ENCODE measurements at regions not wholly inside any gene's neighbourhood (a gene's known extent, or its start where the extent isn't known, plus 50 kb on each side); places are given as distances from the start of the nearest gene placed in this dataset.

GRCh38 chr7:119925581-119926289 lies 347.2 kb upstream of the KCND2 start:
- Histone ChIP-seq H3K4me3 (no peak overlapping the region), H3K9me3 (peaks cover 0 to 6% (median 0%) of the 10 kb centered on the region in 11 donors), H3K36me3 (no peaks in the 10 kb centered on the region), H3K27ac (no peak overlapping the region), H3K27me3 (no peaks in the 10 kb centered on the region), H3K4me1 (no peaks in the 10 kb centered on the region)
- intact Hi-C loops (cut with DNase I): no loop called here
- WGBS, 2 donors: 62 to 75% methylated on average over 5 of the region's 5 CpGs
- ATAC-seq (no peak), DNase-seq (no peak)
- TF ChIP-seq, protein P1, sequence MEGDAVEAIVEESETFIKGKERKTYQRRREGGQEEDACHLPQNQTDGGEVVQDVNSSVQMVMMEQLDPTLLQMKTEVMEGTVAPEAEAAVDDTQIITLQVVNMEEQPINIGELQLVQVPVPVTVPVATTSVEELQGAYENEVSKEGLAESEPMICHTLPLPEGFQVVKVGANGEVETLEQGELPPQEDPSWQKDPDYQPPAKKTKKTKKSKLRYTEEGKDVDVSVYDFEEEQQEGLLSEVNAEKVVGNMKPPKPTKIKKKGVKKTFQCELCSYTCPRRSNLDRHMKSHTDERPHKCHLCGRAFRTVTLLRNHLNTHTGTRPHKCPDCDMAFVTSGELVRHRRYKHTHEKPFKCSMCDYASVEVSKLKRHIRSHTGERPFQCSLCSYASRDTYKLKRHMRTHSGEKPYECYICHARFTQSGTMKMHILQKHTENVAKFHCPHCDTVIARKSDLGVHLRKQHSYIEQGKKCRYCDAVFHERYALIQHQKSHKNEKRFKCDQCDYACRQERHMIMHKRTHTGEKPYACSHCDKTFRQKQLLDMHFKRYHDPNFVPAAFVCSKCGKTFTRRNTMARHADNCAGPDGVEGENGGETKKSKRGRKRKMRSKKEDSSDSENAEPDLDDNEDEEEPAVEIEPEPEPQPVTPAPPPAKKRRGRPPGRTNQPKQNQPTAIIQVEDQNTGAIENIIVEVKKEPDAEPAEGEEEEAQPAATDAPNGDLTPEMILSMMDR (IDR thresholded peaks at IDR 0.05): no peak

- Histone ChIP-seq H3K27ac (no peak overlapping the region), H3K36me3 (no peaks in the 10 kb centered on the region), H3K9me3 (peaks cover 0 to 6% (median 0%) of the 10 kb centered on the region in 11 donors), H3K4me1 (no peaks in the 10 kb centered on the region), H3K27me3 (peaks cover 0 to 4% (median 0%) of the 10 kb centered on the region in 7 donors), H3K4me3 (no peak overlapping the region)
- WGBS, 2 donors: 83 to 88% methylated on average over 3 of the region's 3 CpGs
- DNase-seq (no peak), ATAC-seq (no peak)
- intact Hi-C loops (cut with DNase I): loop anchor here in 2 of 10 donors (10.0 kb wide), 1 partner anchor 625 kb away; no protein-coding TSS in a partner anchor
- TF ChIP-seq, protein P1 (IDR thresholded peaks at IDR 0.05): no peak
Measured at GRCh38 chr7:119929891-119930290, 343.1 kb upstream of the KCND2 start.

DNA sequence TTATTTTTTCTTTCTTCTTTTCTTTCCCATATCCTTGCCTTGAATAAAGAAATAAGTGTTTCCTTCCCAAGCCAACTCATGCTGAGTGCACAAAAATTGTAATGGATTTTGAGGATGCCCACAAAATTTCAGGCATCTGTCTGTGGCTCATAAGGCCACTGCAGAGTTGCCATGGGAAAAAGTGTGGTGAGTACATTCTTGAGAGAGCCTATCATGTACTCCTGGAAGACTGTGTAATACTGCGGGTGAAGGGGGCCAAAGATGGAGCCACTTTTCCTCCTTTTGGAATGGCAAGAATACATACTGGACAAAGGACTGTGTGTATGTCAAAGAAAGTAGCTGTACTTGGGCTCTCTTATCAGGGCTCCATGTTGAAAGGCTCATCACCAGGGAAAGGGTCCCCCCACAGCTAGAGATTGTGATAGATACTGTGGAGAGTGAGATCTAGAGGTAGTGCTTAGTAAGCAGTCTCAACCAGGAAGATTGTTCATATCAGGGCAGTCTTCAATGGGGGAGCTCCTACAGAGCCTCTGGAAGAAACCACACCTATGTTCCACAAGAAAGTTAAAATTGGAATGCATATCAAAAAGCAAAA lies 341.6 kb upstream of the KCND2 start:
- DNase-seq: no peak
- H3K9me3 ChIP-seq: peaks cover 0 to 6% (median 0%) of the 10 kb centered on the region in 11 donors
- intact Hi-C loops (cut with DNase I): loop anchor here in 2 of 10 donors (10.0 kb wide), 1 partner anchor 623 kb away; no protein-coding TSS in a partner anchor
- no peak overlapping the region for H3K27ac ChIP-seq
- TF ChIP-seq, protein P1 (IDR thresholded peaks at IDR 0.05): no peak
- WGBS, 2 donors: 82 to 85% methylated on average over 1 of the region's 1 CpG
- H3K36me3 ChIP-seq: no peaks in the 10 kb centered on the region
- no peak overlapping the region for H3K4me3 ChIP-seq
- no peaks in the 10 kb centered on the region for H3K4me1 ChIP-seq
- H3K27me3 ChIP-seq: peaks cover 0 to 4% (median 0%) of the 10 kb centered on the region in 7 donors
- ATAC-seq: no peak

DNA sequence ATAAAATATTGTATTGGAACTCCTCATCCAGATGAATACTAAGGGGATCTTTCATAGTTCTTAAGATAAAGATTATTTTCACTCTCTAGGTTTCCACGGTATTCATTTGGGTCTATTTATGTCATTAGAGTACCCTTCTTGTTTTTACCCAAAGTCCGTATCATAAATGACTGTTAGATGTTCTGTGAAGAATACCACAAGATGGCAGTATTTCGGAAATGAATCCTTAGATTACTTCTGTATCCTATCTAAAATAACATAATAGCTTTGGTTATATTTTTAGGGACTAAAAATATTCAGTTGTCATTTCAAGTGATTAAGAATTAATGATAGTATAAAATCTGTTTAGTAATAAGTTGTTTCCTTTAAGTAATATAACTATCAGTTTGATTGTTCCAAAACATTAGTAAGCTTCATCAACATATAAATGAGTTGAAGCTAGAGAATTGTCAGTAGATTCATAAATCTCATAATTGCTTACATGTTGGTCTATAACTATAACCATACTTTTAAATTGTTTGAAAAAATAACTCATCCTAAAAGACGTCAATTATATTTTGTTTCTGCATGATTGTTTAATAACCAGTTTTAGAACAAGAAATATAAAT lies 337.5 kb upstream of the KCND2 start:
- ATAC-seq: no peak
- WGBS, 2 donors: 25 to 29% methylated on average over 4 of the region's 4 CpGs
- Histone ChIP-seq H3K36me3 (no peaks in the 10 kb centered on the region), H3K9me3 (no peaks in the 10 kb centered on the region), H3K4me1 (no peaks in the 10 kb centered on the region), H3K27ac (no peak overlapping the region), H3K27me3 (peaks cover 0 to 4% (median 0%) of the 10 kb centered on the region in 7 donors), H3K4me3 (no peak overlapping the region)
- intact Hi-C loops (cut with DNase I): loop anchor here (2.0 to 10.0 kb wide), 3 partner anchors 337 to 619 kb away; partner anchors contain the start of gene KCND2 (in 10 of the 10)
- TF ChIP-seq, protein P1 (IDR thresholded peaks at IDR 0.05): peak; percentile 18 to 65 (median 48)
- DNase-seq: no peak

All from heart right ventricle (tissue), 16 donors.